ENCODE measurements at regions not wholly inside any gene's neighbourhood (a gene's known extent, or its start where the extent isn't known, plus 50 kb on each side); places are given as distances from the start of the nearest gene placed in this dataset.

DNA sequence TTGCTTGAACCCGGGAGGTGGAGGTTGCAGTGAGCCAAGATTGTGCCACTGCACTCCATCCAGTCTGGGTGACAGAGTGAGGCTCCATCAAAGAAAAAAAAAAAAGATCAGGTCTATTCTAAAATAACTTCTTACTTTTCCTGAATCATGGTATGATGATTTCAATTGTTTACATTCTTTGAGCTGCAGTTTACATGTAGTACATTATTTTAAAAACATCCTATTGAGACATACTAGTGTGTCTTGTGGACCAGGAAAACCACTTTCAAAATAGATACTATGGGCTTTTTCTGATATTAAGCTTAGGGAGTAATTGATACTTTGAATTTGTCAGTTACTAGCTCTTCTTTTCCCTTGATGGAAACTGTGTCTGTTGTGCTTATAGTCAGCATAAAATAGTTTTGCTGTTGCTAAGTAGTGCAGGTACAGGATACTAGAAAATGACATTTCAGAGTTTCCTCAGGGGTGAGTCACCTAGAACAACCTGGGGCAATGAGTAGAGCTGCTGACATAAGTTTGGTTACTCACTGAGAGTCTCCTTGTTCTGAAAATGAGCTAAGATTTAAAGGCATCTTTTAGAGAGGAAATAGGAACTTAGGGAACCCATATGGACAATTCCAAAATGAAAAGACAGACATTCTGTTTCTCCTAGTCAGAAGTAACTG is 53.2 kb upstream of the C4orf54 start:
- FAIRE-seq (no peak), DNase-seq (no peak)
- Histone ChIP-seq H3K27me3 (ENCODE audit: control insufficient read depth, insufficient read depth, low read length) (no peaks in the 10 kb centered on the region), H3K27ac (ENCODE audit: low read depth in 2 of 2, low read length in 2 of 2) (no peak overlapping the region), H3K9ac (ENCODE audit: low read length in 3 of 3) (no peak overlapping the region), H3K4me3 (ENCODE audit: low read length in 3 of 3) (no peak overlapping the region), H3K36me3 (ENCODE audit: control insufficient read depth in 2 of 3, insufficient read depth in 3 of 3, low read length in 3 of 3) (no peaks in the 10 kb centered on the region), H3K9me3 (ENCODE audit: control insufficient read depth in 2 of 3, insufficient read depth in 1 of 3, low read length in 3 of 3) (no peaks in the 10 kb centered on the region), H3K4me1 (ENCODE audit: control insufficient read depth in 2 of 3, insufficient read depth in 2 of 3, low read depth in 1 of 3, low read length in 3 of 3) (no peaks in the 10 kb centered on the region)
- TF ChIP-seq, protein P1, sequence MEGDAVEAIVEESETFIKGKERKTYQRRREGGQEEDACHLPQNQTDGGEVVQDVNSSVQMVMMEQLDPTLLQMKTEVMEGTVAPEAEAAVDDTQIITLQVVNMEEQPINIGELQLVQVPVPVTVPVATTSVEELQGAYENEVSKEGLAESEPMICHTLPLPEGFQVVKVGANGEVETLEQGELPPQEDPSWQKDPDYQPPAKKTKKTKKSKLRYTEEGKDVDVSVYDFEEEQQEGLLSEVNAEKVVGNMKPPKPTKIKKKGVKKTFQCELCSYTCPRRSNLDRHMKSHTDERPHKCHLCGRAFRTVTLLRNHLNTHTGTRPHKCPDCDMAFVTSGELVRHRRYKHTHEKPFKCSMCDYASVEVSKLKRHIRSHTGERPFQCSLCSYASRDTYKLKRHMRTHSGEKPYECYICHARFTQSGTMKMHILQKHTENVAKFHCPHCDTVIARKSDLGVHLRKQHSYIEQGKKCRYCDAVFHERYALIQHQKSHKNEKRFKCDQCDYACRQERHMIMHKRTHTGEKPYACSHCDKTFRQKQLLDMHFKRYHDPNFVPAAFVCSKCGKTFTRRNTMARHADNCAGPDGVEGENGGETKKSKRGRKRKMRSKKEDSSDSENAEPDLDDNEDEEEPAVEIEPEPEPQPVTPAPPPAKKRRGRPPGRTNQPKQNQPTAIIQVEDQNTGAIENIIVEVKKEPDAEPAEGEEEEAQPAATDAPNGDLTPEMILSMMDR (IDR thresholded peaks at IDR 0.05; ENCODE audit: borderline replicate concordance, extremely low read depth, insufficient read depth): no peak
- intact Hi-C loops (cut with DNase I): no loop called here

DNA sequence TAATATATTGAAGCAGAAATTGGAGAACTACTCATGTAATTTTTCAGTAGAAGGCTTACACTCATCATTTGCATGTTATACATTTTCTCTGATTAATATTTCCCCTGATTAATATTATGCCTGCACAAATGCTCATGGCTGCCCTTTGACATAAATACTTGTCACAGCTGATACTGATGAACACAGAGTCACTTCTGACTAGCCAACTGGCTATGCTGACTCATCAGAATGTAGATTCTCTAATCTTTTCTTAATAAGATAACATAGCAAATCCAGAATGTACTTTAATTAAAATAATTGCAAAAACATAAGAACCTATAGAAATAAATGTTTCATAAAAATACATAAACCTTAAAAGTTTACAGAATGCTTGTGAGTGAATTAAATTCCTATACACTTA is 52.4 kb upstream of the C4orf54 start:
- no peaks in the 10 kb centered on the region for H3K27me3 ChIP-seq (ENCODE audit: control insufficient read depth, insufficient read depth, low read length)
- no peaks in the 10 kb centered on the region for H3K4me1 ChIP-seq (ENCODE audit: control insufficient read depth in 2 of 3, insufficient read depth in 2 of 3, low read depth in 1 of 3, low read length in 3 of 3)
- no peaks in the 10 kb centered on the region for H3K9me3 ChIP-seq (ENCODE audit: control insufficient read depth in 2 of 3, insufficient read depth in 1 of 3, low read length in 3 of 3)
- FAIRE-seq (no peak), DNase-seq (no peak)
- no peak overlapping the region for H3K9ac ChIP-seq (ENCODE audit: low read length in 3 of 3)
- no peak overlapping the region for H3K27ac ChIP-seq (ENCODE audit: low read depth in 2 of 2, low read length in 2 of 2)
- no peaks in the 10 kb centered on the region for H3K36me3 ChIP-seq (ENCODE audit: control insufficient read depth in 2 of 3, insufficient read depth in 3 of 3, low read length in 3 of 3)
- TF ChIP-seq, protein P1 (IDR thresholded peaks at IDR 0.05; ENCODE audit: borderline replicate concordance, extremely low read depth, insufficient read depth): no peak
- H3K4me3 ChIP-seq (ENCODE audit: low read length in 3 of 3): no peak overlapping the region
- intact Hi-C loops (cut with DNase I): no loop called here

DNA sequence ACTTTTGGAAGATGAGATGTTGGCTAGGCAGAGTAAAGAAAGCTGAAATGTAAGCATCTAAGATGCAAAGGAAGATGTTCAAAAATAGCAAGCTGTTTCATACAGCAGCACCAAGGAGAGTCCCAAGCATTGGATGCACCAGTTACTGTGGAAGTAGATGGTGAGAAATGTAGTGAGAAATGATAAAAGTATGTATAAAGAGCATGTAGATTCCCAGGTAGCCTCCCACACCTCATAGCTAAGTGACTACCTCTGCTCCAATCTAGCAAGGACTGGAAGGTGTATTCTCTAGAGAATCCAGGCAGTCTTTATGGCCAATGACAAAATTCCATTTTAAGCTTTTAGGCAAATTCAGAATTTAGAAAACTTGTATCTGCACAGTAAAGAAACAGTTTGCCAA is 50.9 kb upstream of the C4orf54 start:
- DNase-seq (no peak), FAIRE-seq (no peak)
- H3K27me3 ChIP-seq (ENCODE audit: control insufficient read depth, insufficient read depth, low read length): no peaks in the 10 kb centered on the region
- H3K9me3 ChIP-seq (ENCODE audit: control insufficient read depth in 2 of 3, insufficient read depth in 1 of 3, low read length in 3 of 3): no peaks in the 10 kb centered on the region
- H3K4me1 ChIP-seq (ENCODE audit: control insufficient read depth in 2 of 3, insufficient read depth in 2 of 3, low read depth in 1 of 3, low read length in 3 of 3): no peaks in the 10 kb centered on the region
- intact Hi-C loops (cut with DNase I): no loop called here
- H3K9ac ChIP-seq (ENCODE audit: low read length in 3 of 3): no peak overlapping the region
- no peaks in the 10 kb centered on the region for H3K36me3 ChIP-seq (ENCODE audit: control insufficient read depth in 2 of 3, insufficient read depth in 3 of 3, low read length in 3 of 3)
- H3K27ac ChIP-seq (ENCODE audit: low read depth in 2 of 2, low read length in 2 of 2): no peak overlapping the region
- TF ChIP-seq, protein P1 (IDR thresholded peaks at IDR 0.05; ENCODE audit: borderline replicate concordance, extremely low read depth, insufficient read depth): no peak
- H3K4me3 ChIP-seq (ENCODE audit: low read length in 3 of 3): no peak overlapping the region

Measured in kidney (tissue), 13 donors.